ENCODE measurements at regions not wholly inside any gene's neighbourhood (a gene's known extent, or its start where the extent isn't known, plus 50 kb on each side); places are given as distances from the start of the nearest gene placed in this dataset.
"Not testable (repeated sequence)": the region's sequence is repeated elsewhere in the genome, so short reads cannot be mapped to it uniquely, and the experiment has no call there.

DNA sequence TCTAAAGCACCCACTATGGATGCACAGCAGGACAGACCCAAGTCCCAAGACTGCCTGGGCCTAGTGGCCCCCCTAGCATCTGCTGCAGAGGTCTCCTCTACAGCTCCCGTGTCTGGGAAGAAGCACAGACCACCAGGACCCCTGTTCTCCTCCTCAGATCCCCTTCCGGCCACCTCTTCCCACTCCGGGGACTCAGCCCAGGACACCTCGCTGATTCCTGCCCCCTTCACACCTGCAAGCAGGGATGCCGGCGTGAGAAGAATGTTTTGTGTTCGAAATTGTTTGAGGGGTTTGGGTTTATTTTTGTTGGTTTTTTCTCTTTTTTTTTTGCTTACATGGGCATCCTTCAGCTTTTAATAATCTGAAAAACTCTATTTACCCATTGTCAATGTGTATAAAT lies 150.3 kb upstream of the C1QTNF3 start:
- ATAC-seq; H3K36me3 ChIP-seq (ENCODE audit: control insufficient read depth, insufficient read depth, low read length); H3K79me2 ChIP-seq (ENCODE audit: control insufficient read depth, insufficient read depth, low read length); H3K4me3 ChIP-seq; CTCF ChIA-PET (ENCODE audit: low intra/inter-chr PET ratio); H2AFZ ChIP-seq (ENCODE audit: low read depth, low read length); H3K9ac ChIP-seq (ENCODE audit: insufficient read depth in 1 of 2, low read depth in 2 of 2, low read length in 2 of 2); H3K9me1 ChIP-seq (ENCODE audit: control insufficient read depth, insufficient read depth, low read length); H3K27ac ChIP-seq (ENCODE audit: extremely low read depth, low read depth, low read length); intact Hi-C loops (cut with micrococcal nuclease); H4K20me1 ChIP-seq (replicated peaks; ENCODE audit: control insufficient read depth, insufficient read depth, low read length); H3K4me2 ChIP-seq (ENCODE audit: insufficient read depth, low read length); DNase-seq (ENCODE audit: extremely low read depth in 1 of 4, low spot score in 3 of 4); BruUV-seq (replicated peaks); FAIRE-seq; H3K27me3 ChIP-seq (ENCODE audit: control insufficient read depth in 2 of 2, insufficient read depth in 2 of 2, low read length in 2 of 2); POLR2A ChIA-PET; H3K9me3 ChIP-seq (replicated peaks; ENCODE audit: control insufficient read depth, insufficient read depth, low read depth, low read length); H3K4me1 ChIP-seq (replicated peaks in 1 of 2; ENCODE audit: control insufficient read depth in 2 of 2, insufficient read depth in 2 of 2, low read length in 2 of 2): not testable (repeated sequence)
- TF ChIP-seq ZNF316 (IDR thresholded peaks at IDR 0.05) (peak; percentile 24; the same call in 1 of the 2 replicates), ZNF586 (CRISPR knock-in tag; conservative IDR thresholded peaks at IDR 0.05) (0 out of 2 replicates have a peak, but pooled peaks have one; percentile 57), THAP12 (CRISPR knock-in tag; IDR thresholded peaks at IDR 0.05) (0 out of 2 replicates have a peak, but pooled peaks have one; percentile 20), ZSCAN32 (CRISPR knock-in tag; IDR thresholded peaks at IDR 0.05) (0 out of 2 replicates have a peak, but pooled peaks have one; percentile 16), ZNF707 (CRISPR knock-in tag; conservative IDR thresholded peaks at IDR 0.05) (0 out of 2 replicates have a peak, but pooled peaks have one; percentile 51), THRB (CRISPR knock-in tag; conservative IDR thresholded peaks at IDR 0.05) (peak; percentile 53; the same call in 1 of the 2 replicates)
- 95% methylated on average over 7 of the region's 7 CpGs for WGBS (ENCODE audit: insufficient coverage, low coverage, missing lambda C conversion rate)
- in situ Hi-C loops (cut with MboI): loop anchor here (25.0 kb wide), 1 partner anchor 731 kb away; no protein-coding TSS in a partner anchor

DNA sequence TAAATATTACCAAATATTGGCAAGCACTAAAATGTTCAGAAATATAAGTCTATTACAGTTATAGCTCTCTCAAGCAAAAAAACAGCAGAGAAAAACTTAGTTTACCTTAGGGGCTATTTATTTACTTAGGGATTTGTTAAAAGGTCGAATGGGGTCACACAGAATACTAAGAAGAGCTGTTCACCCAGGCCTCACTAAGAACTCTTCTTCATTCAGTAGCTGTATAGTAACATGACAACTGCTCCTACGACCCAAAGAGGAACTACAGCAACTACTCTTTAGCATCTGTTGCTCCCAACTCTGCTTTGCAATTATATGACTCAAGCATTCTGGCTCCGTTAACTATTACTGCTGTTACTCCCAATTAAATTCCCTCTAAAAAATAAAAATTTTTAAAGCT lies 150.8 kb upstream of the C1QTNF3 start:
- WGBS (ENCODE audit: insufficient coverage, low coverage, missing lambda C conversion rate): 30% methylated on average over 2 of the region's 3 CpGs
- TSS peak; percentile 33 for BruUV-seq (replicated peaks)
- CTCF ChIA-PET (ENCODE audit: low intra/inter-chr PET ratio); H3K79me2 ChIP-seq (ENCODE audit: control insufficient read depth, insufficient read depth, low read length); DNase-seq (ENCODE audit: extremely low read depth in 1 of 4, low spot score in 3 of 4); H3K9me3 ChIP-seq (replicated peaks; ENCODE audit: control insufficient read depth, insufficient read depth, low read depth, low read length); H4K20me1 ChIP-seq (replicated peaks; ENCODE audit: control insufficient read depth, insufficient read depth, low read length); H3K36me3 ChIP-seq (ENCODE audit: control insufficient read depth, insufficient read depth, low read length); H2AFZ ChIP-seq (ENCODE audit: low read depth, low read length); H3K4me3 ChIP-seq; H3K9ac ChIP-seq (ENCODE audit: insufficient read depth in 1 of 2, low read depth in 2 of 2, low read length in 2 of 2); H3K9me1 ChIP-seq (ENCODE audit: control insufficient read depth, insufficient read depth, low read length); FAIRE-seq; POLR2A ChIA-PET; H3K27ac ChIP-seq (ENCODE audit: extremely low read depth, low read depth, low read length); H3K27me3 ChIP-seq (ENCODE audit: control insufficient read depth in 2 of 2, insufficient read depth in 2 of 2, low read length in 2 of 2); intact Hi-C loops (cut with micrococcal nuclease); H3K4me1 ChIP-seq (replicated peaks in 1 of 2; ENCODE audit: control insufficient read depth in 2 of 2, insufficient read depth in 2 of 2, low read length in 2 of 2); H3K4me2 ChIP-seq (ENCODE audit: insufficient read depth, low read length); ATAC-seq: not testable (repeated sequence)
- in situ Hi-C loops (cut with MboI): loop anchor here (25.0 kb wide), 1 partner anchor 732 kb away; no protein-coding TSS in a partner anchor

DNA sequence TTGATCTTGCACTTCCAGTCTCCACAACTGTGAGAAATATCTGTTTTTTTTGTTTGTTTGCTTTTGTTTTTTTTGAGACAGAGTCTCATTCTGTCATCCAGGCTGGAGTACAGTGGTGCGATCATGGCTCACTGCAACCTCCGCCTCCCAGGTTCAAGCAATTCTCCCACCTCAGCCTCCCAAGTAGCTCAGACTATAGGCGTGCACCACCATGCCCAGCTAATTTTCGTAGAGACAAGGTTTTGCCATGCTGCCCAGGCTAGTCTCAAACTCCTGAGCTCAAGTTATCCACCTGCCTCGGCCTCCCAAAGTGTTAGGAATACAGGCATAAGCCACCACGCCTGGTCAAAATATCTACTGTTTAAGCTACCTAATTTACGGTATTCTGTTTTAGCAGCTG lies 153.1 kb upstream of the C1QTNF3 start:
- H3K9me3 ChIP-seq (replicated peaks; ENCODE audit: control insufficient read depth, insufficient read depth, low read depth, low read length); POLR2A ChIA-PET; H3K4me1 ChIP-seq (replicated peaks in 1 of 2; ENCODE audit: control insufficient read depth in 2 of 2, insufficient read depth in 2 of 2, low read length in 2 of 2); FAIRE-seq; H3K27me3 ChIP-seq (ENCODE audit: control insufficient read depth in 2 of 2, insufficient read depth in 2 of 2, low read length in 2 of 2); intact Hi-C loops (cut with micrococcal nuclease); H3K9me1 ChIP-seq (ENCODE audit: control insufficient read depth, insufficient read depth, low read length); ATAC-seq; H3K9ac ChIP-seq (ENCODE audit: insufficient read depth in 1 of 2, low read depth in 2 of 2, low read length in 2 of 2); H3K36me3 ChIP-seq (ENCODE audit: control insufficient read depth, insufficient read depth, low read length); H3K4me2 ChIP-seq (ENCODE audit: insufficient read depth, low read length); H3K27ac ChIP-seq (ENCODE audit: extremely low read depth, low read depth, low read length); H4K20me1 ChIP-seq (replicated peaks; ENCODE audit: control insufficient read depth, insufficient read depth, low read length); BruUV-seq (replicated peaks); H3K79me2 ChIP-seq (ENCODE audit: control insufficient read depth, insufficient read depth, low read length); H2AFZ ChIP-seq (ENCODE audit: low read depth, low read length); CTCF ChIA-PET (ENCODE audit: low intra/inter-chr PET ratio); DNase-seq (ENCODE audit: extremely low read depth in 1 of 4, low spot score in 3 of 4); H3K4me3 ChIP-seq: not testable (repeated sequence)
- WGBS (ENCODE audit: insufficient coverage, low coverage, missing lambda C conversion rate): 95% methylated on average over 6 of the region's 7 CpGs
- in situ Hi-C loops (cut with MboI): loop anchor here (25.0 kb wide), 1 partner anchor 734 kb away; no protein-coding TSS in a partner anchor

Measured in K562 (cell line).